ENCODE measurements at regions not wholly inside any gene's neighbourhood (a gene's known extent, or its start where the extent isn't known, plus 50 kb on each side); places are given as distances from the start of the nearest gene placed in this dataset.
A peak's percentile ranks its signal among the peaks of the same experiment; 100 is the strongest.

- no peak for DNase-seq (ENCODE audit: low read depth, low spot score)
- H3K27ac ChIP-seq, result no peak overlapping the region
Observed at GRCh38 chr12:14244876-14245669, 120.4 kb upstream of the ATF7IP start.

- H3K27ac ChIP-seq, result no peak overlapping the region
- no peak for DNase-seq (ENCODE audit: low read depth, low spot score)
Observed at GRCh38 chr12:14247166-14247565, 118.3 kb upstream of the ATF7IP start.

- no peak for DNase-seq (ENCODE audit: low read depth, low spot score)
- peak overlapping the region; percentile 32 for H3K27ac ChIP-seq
Observed at GRCh38 chr12:14249368-14249767, 116.1 kb upstream of the ATF7IP start.

- H3K27ac ChIP-seq, result no peak overlapping the region
- no peak for DNase-seq (ENCODE audit: low read depth, low spot score)
Observed at GRCh38 chr12:14252697-14253096, 112.8 kb upstream of the ATF7IP start.

GRCh38 chr12:14253496-14253895 lies 112.0 kb upstream of the ATF7IP start:
- no peak overlapping the region for H3K27ac ChIP-seq

GRCh38 chr12:14254781-14255180 lies 110.7 kb upstream of the ATF7IP start:
- no peak for DNase-seq (ENCODE audit: low read depth, low spot score)
- no peak overlapping the region for H3K27ac ChIP-seq

More at GRCh38 chr12:14253496-14253895, 112.0 kb upstream of the ATF7IP start:
- DNase-seq (ENCODE audit: low read depth, low spot score), result no peak

- no peak for DNase-seq (ENCODE audit: low read depth, low spot score)
- H3K27ac ChIP-seq, result no peak overlapping the region
Observed at GRCh38 chr12:14256121-14256520, 109.4 kb upstream of the ATF7IP start.

GRCh38 chr12:14256555-14257169 lies 108.8 kb upstream of the ATF7IP start:
- DNase-seq (ENCODE audit: low read depth, low spot score), result no peak
- H3K27ac ChIP-seq, result peak overlapping the region; percentile 93

GRCh38 chr12:14257303-14257733 lies 108.2 kb upstream of the ATF7IP start:
- H3K27ac ChIP-seq, result peak overlapping the region; percentile 93
- DNase-seq (ENCODE audit: low read depth, low spot score), result no peak

GRCh38 chr12:14257734-14258574 lies 107.5 kb upstream of the ATF7IP start:
- DNase-seq (ENCODE audit: low read depth, low spot score), result peak; percentile 92

GRCh38 chr12:14258575-14258940 lies 106.9 kb upstream of the ATF7IP start:
- DNase-seq (ENCODE audit: low read depth, low spot score), result no peak
- H3K27ac ChIP-seq, result peak overlapping the region; percentile 93

More at GRCh38 chr12:14257734-14258574, 107.5 kb upstream of the ATF7IP start:
- H3K27ac ChIP-seq, result peak overlapping the region; percentile 93

- DNase-seq (ENCODE audit: low read depth, low spot score), result no peak
- H3K27ac ChIP-seq, result peak overlapping the region; percentile 93
Observed at GRCh38 chr12:14259481-14260010, 105.9 kb upstream of the ATF7IP start.

- DNase-seq (ENCODE audit: low read depth, low spot score), result peak; percentile 85
- H3K27ac ChIP-seq, result peak overlapping the region; percentile 93
Observed at GRCh38 chr12:14260011-14260993, 105.2 kb upstream of the ATF7IP start.

- H3K27ac ChIP-seq, result peak overlapping the region; percentile 93
- no peak for DNase-seq (ENCODE audit: low read depth, low spot score)
Observed at GRCh38 chr12:14261096-14261495, 104.4 kb upstream of the ATF7IP start.

- peak overlapping the region; percentile 93 for H3K27ac ChIP-seq
- no peak for DNase-seq (ENCODE audit: low read depth, low spot score)
Observed at GRCh38 chr12:14261861-14262260, 103.6 kb upstream of the ATF7IP start.

GRCh38 chr12:14262771-14263511 lies 102.5 kb upstream of the ATF7IP start:
- H3K27ac ChIP-seq, result peak overlapping the region; percentile 93
- DNase-seq (ENCODE audit: low read depth, low spot score), result no peak

- DNase-seq (ENCODE audit: low read depth, low spot score), result no peak
- H3K27ac ChIP-seq, result peak overlapping the region; percentile 93
Observed at GRCh38 chr12:14263742-14264141, 101.7 kb upstream of the ATF7IP start.

GRCh38 chr12:14264316-14264715 lies 101.2 kb upstream of the ATF7IP start:
- H3K27ac ChIP-seq, result peak overlapping the region; percentile 93

GRCh38 chr12:14264778-14265177 lies 100.7 kb upstream of the ATF7IP start:
- H3K27ac ChIP-seq, result peak overlapping the region; percentile 93
- no peak for DNase-seq (ENCODE audit: low read depth, low spot score)

More at GRCh38 chr12:14264316-14264715, 101.2 kb upstream of the ATF7IP start:
- DNase-seq (ENCODE audit: low read depth, low spot score), result no peak
